GM19240 (cell line): ENCODE measurements at regions not wholly inside any gene's neighbourhood (a gene's known extent, or its start where the extent isn't known, plus 50 kb on each side); places are given as distances from the start of the nearest gene placed in this dataset.

Source experiments
- DNase-seq: peaks from one replicate; pipeline ENCODE4 v3.0.0; 2011; ENCODE audit warnings: low spot score; ENCODE audit not compliant: insufficient read length

- no peak for DNase-seq
Observed at GRCh38 chr6:90654806-90655205, 67.9 kb upstream of the MAP3K7 start.

GRCh38 chr6:90654166-90654565 is 67.3 kb upstream of the MAP3K7 start:
- DNase-seq: no peak

- DNase-seq: no peak
Observed at GRCh38 chr6:90653750-90654149, 66.9 kb upstream of the MAP3K7 start.

- no peak for DNase-seq
Observed at GRCh38 chr6:90650041-90650940, 63.4 kb upstream of the MAP3K7 start.

- no peak for DNase-seq
Observed at GRCh38 chr6:90648873-90649272, 62.0 kb upstream of the MAP3K7 start.

DNA sequence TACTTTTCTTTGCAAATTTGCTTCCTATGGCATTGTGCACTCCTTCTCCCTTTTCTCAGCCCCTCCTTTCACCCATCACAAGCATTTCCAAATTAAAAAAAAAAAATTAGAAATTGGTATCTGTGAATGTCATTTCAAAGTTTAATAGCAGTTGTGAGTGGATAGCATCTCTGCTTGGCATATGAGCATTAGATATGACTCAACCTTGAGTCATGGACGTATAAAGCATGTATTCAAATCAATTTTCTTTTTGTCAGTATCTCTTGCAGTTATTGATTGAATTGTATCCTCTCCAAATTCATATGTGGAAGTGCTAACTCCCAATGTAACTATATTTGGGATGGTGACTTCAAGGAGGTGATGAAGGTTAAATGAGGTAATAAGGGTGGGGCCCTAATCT is 60.1 kb upstream of the MAP3K7 start:
- no peak for DNase-seq

GRCh38 chr6:90645634-90646033 is 58.8 kb upstream of the MAP3K7 start:
- DNase-seq: no peak

GRCh38 chr6:90644492-90644891 is 57.6 kb upstream of the MAP3K7 start:
- no peak for DNase-seq

- no peak for DNase-seq
Observed at GRCh38 chr6:90643381-90643780, 56.5 kb upstream of the MAP3K7 start.

GRCh38 chr6:90637320-90637719 is 50.4 kb upstream of the MAP3K7 start:
- no peak for DNase-seq
